Activated CD8-positive, alpha-beta memory T cell treated with anti-CD3 and anti-CD28 coated beads, Interleukin-2, amount 10 ng/mL, durations not matched to agents 7 days and 5 days (primary cell): ENCODE measurements at regions not wholly inside any gene's neighbourhood (a gene's known extent, or its start where the extent isn't known, plus 50 kb on each side); places are given as distances from the start of the nearest gene placed in this dataset.

Experiments
- ATAC-seq: fragments of 150-1000 bp; cut with Tn5 transposase; one replicate; pipeline ENCODE4 v1.10.0; 2021; ENCODE audit warnings: moderate library complexity
- CTCF ChIA-PET: fragments of 350-600 bp; sonication (Branson Sonifier 250); formaldehyde crosslinking; loops from one replicate; lab custom pipeline; 2021; ENCODE audit warnings: antibody characterized with exemption; lab: Charles Lee
- DNase-seq: peaks from one replicate; pipeline ENCODE4 v3.0.0-alpha.2; 2020
- H3K27ac Mint-ChIP-seq: one replicate; pipeline ENCODE4 v1.8.0; 2021; ENCODE audit warnings: mild to moderate bottlenecking, mixed read lengths
- H3K27me3 Mint-ChIP-seq: one replicate; pipeline ENCODE4 v1.8.0; 2021; ENCODE audit warnings: mixed read lengths
- H3K36me3 Mint-ChIP-seq: one replicate; pipeline ENCODE4 v1.8.0; 2021; ENCODE audit warnings: mild to moderate bottlenecking, mixed read lengths
- H3K4me1 Mint-ChIP-seq: one replicate; pipeline ENCODE4 v1.8.0; 2021; ENCODE audit warnings: mixed read lengths
- H3K4me3 Mint-ChIP-seq: one replicate; pipeline ENCODE4 v1.8.0; 2021; ENCODE audit warnings: mild to moderate bottlenecking, moderate library complexity, mixed read lengths
- H3K9me3 Mint-ChIP-seq: one replicate; pipeline ENCODE4 v1.8.0; 2022; ENCODE audit warnings: low read depth, mixed read lengths

DNA sequence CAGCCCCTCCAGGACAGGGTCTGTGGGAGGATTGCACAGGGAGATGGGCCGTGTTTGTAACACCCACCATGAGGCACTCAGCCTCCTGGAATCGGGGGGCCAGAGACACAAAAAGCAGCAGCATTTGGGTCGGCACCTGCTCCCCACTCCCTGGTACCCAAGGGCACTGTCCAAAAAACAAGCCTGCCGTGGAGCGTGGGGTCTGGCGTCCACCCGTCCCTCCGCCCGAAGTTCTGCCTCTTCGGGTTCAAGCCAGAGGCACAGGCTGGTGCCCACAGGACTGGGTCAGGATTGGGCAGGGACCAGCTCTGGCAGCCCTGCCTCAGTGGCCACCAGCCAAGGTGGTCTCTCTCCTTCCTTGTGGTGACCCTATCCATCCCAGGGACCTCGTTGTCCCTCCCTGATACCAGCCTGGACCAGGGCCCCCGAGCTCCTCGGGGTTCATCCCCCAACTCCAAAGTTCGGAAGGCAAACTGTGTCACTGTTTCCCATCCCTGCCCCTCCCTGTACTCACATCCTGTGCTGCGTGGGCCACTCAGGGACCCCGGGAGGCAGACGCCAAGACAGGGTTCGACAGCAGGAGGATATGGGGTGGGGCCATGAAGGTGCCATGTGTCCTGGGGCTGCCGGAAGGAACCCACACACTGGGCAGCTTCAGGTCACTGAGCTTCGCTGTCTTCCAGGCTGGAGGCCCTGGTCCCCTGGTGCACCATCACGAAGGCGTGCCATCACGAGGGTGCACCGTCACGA, 126.0 kb upstream of the HDAC4 start:
- H3K27ac Mint-ChIP-seq: no peak overlapping the region
- CTCF ChIA-PET: no interaction called here
- no peaks in the 10 kb centered on the region for H3K4me1 Mint-ChIP-seq
- H3K27me3 Mint-ChIP-seq: no peaks in the 10 kb centered on the region
- ATAC-seq: no peak
- H3K4me3 Mint-ChIP-seq: no peak overlapping the region
- H3K9me3 Mint-ChIP-seq: no peaks in the 10 kb centered on the region
- no peak for DNase-seq
- H3K36me3 Mint-ChIP-seq: no peaks in the 10 kb centered on the region

DNA sequence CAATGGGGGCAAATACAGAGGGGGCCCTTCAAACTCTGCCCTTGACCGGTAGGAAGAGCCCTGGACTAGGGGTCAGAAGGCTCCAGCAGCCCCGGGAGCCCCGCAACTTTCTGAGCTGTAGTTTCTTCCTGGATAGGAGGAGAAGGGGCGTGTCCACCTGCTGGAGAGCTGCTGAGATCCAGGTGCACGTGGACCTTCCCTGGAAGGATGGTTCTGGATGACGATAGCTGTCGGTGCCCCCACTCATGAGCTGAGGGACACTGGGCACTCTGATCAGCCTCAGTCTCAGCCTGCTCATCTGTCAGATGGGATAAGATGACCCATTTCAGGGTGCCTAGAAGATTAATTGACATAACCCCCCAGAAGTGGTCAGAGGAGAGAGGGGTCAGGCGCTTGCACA, 125.2 kb upstream of the HDAC4 start:
- Mint-ChIP-seq H3K9me3 (no peaks in the 10 kb centered on the region), H3K27me3 (no peaks in the 10 kb centered on the region), H3K4me1 (no peaks in the 10 kb centered on the region), H3K4me3 (no peak overlapping the region), H3K27ac (no peak overlapping the region), H3K36me3 (no peaks in the 10 kb centered on the region)
- CTCF ChIA-PET: no interaction called here
- DNase-seq (no peak), ATAC-seq (no peak)

- Mint-ChIP-seq H3K4me3 (no peak overlapping the region), H3K27me3 (no peaks in the 10 kb centered on the region)
- ATAC-seq: no peak
Observed at GRCh38 chr2:239523954-239524330, 123.1 kb upstream of the HDAC4 start.

DNA sequence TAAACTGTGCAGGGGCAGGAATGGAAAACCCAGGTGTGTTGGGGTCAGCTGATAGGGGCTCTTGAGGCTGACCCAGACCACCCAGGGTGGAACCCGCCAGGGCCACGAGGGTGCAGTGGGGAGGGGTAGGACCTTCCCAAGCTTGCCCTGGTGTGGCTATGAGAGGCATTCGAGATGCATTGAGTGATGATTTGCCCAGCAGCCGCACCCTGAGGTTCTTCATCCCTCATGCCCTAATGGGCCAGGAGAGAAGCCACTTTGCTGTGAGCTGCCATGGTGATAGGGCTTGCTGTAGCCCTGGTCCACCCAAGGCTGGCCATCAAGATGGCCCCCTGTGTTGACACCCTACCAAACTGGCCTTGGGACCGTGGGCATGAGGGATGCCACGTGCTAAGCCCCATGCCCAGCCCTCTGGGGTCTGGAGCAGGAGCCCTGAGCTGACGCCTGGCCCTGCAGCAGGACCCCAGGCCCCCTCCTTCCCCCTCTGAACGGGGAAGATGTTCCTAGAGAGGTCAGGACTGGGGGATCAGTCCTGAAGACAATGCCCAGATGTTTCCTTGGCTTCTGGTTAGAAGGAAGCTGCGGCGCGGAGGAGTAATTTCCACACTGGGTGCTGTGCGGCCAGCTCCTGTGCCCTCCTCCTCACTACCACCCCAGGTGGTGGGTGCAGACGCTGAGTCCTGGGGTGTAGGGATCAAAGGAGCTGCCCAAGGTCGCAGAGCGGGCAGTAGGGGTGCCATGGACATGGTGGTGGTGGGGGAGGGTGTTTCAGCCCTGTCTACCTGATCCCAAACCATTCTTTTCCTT, 122.5 kb upstream of the HDAC4 start:
- Mint-ChIP-seq H3K4me1 (no peaks in the 10 kb centered on the region), H3K36me3 (no peaks in the 10 kb centered on the region), H3K27me3 (no peaks in the 10 kb centered on the region), H3K9me3 (no peaks in the 10 kb centered on the region), H3K4me3 (no peak overlapping the region), H3K27ac (no peak overlapping the region)
- DNase-seq (no peak), ATAC-seq (no peak)
- CTCF ChIA-PET: no interaction called here

More at GRCh38 chr2:239523954-239524330, 123.1 kb upstream of the HDAC4 start:
- CTCF ChIA-PET: no interaction called here
- no peaks in the 10 kb centered on the region for H3K4me1 Mint-ChIP-seq
- no peak overlapping the region for H3K27ac Mint-ChIP-seq
- no peaks in the 10 kb centered on the region for H3K36me3 Mint-ChIP-seq
- H3K9me3 Mint-ChIP-seq: no peaks in the 10 kb centered on the region
- no peak for DNase-seq

DNA sequence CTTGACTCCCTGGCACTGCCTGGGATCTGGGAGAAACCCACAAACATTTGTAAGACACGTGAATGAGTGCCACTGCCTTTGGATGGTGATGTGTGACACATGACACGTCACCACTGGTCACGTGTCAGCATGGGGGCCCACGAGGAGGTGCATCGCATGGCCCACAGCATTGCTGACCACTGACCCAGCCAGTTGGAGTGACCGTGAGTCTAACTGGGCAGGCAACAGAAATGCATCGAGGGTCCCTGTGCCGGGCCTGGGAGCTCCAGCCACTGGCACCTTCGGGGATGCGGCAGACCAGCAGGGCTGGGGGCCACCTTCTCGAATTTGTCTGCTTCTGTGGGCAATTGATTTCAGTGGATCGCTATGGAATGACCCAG, 121.9 kb upstream of the HDAC4 start:
- CTCF ChIA-PET: no interaction called here

DNA sequence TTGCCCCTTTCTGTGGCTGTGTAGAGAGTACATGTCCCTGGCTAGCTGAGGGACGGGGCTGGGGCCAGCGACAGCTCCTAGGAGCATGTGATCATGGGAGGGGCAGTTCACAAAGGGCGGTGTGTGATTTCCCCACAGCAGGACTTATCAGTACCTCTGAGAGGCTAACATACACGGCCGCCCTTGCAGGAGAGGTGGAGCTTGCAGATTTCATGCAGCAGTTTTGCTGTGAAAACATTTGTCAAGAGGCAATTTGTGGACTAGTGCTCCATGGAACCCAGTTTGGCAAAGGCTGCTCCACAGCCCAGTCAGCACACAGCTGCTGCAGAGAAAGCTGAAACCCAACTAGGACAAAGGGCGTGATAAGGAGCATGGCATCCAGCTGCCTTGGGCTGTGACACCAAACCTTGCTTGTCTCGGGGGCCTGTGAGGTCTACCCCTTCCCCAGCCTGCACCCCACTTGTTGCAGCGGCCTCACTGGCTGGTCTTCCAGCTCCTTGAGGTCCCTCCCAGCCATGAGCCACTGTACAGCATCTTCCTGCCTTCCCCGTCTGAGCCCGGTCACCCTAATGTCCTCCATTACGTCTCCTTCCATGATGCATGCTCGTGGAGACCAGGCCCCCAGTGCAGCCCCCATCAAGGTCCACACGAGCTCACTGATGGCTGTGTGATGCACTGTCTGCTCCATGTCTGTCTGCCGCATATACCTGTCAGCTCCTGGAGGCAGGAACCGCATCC, 121.4 kb upstream of the HDAC4 start:
- Mint-ChIP-seq H3K4me3 (no peak overlapping the region), H3K27ac (no peak overlapping the region), H3K36me3 (no peaks in the 10 kb centered on the region), H3K4me1 (no peaks in the 10 kb centered on the region), H3K9me3 (no peaks in the 10 kb centered on the region), H3K27me3 (no peaks in the 10 kb centered on the region)
- ATAC-seq: no peak
- CTCF ChIA-PET: no interaction called here
- no peak for DNase-seq

More for the DNA sequence above, 121.9 kb upstream of the HDAC4 start:
- ATAC-seq (no peak), DNase-seq (no peak)
- Mint-ChIP-seq H3K27ac (no peak overlapping the region), H3K4me1 (no peaks in the 10 kb centered on the region), H3K27me3 (no peaks in the 10 kb centered on the region), H3K36me3 (no peaks in the 10 kb centered on the region), H3K4me3 (no peak overlapping the region), H3K9me3 (no peaks in the 10 kb centered on the region)

DNA sequence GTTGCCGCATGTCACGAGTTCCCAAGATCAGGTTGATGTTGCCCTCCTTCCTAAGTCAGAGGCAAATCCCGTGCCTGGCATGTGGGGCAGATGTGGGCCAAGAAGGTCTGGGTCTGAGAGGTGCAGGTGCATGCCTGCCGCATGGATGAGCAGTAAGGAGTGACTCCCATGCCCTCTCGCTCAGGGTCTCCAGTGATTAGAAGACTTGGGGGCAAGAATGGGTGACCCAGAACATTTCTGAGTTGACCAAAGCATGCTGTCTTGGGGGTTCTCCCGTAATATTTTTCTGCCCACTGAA, 120.6 kb upstream of the HDAC4 start:
- H3K27me3 Mint-ChIP-seq: no peaks in the 10 kb centered on the region
- CTCF ChIA-PET: no interaction called here
- no peaks in the 10 kb centered on the region for H3K9me3 Mint-ChIP-seq
- no peak for DNase-seq
- H3K4me1 Mint-ChIP-seq: no peaks in the 10 kb centered on the region
- no peaks in the 10 kb centered on the region for H3K36me3 Mint-ChIP-seq
- H3K27ac Mint-ChIP-seq: no peak overlapping the region
- no peak overlapping the region for H3K4me3 Mint-ChIP-seq
- ATAC-seq: no peak

GRCh38 chr2:239520811-239521517, 120.1 kb upstream of the HDAC4 start:
- H3K9me3 Mint-ChIP-seq: no peaks in the 10 kb centered on the region

GRCh38 chr2:239519921-239520585, 119.2 kb upstream of the HDAC4 start:
- CTCF ChIA-PET: no interaction called here
- no peaks in the 10 kb centered on the region for H3K9me3 Mint-ChIP-seq
- H3K27ac Mint-ChIP-seq: no peak overlapping the region
- no peaks in the 10 kb centered on the region for H3K4me1 Mint-ChIP-seq
- H3K36me3 Mint-ChIP-seq: no peaks in the 10 kb centered on the region
- no peak for ATAC-seq
- H3K27me3 Mint-ChIP-seq: no peaks in the 10 kb centered on the region
- H3K4me3 Mint-ChIP-seq: no peak overlapping the region
- DNase-seq: no peak

More at GRCh38 chr2:239520811-239521517, 120.1 kb upstream of the HDAC4 start:
- DNase-seq (no peak), ATAC-seq (no peak)
- CTCF ChIA-PET: no interaction called here
- H3K27ac Mint-ChIP-seq: no peak overlapping the region
- no peak overlapping the region for H3K4me3 Mint-ChIP-seq
- no peaks in the 10 kb centered on the region for H3K27me3 Mint-ChIP-seq
- no peaks in the 10 kb centered on the region for H3K4me1 Mint-ChIP-seq
- no peaks in the 10 kb centered on the region for H3K36me3 Mint-ChIP-seq

GRCh38 chr2:239519089-239519920, 118.5 kb upstream of the HDAC4 start:
- Mint-ChIP-seq H3K36me3 (no peaks in the 10 kb centered on the region), H3K27ac (no peak overlapping the region), H3K4me3 (no peak overlapping the region), H3K4me1 (no peaks in the 10 kb centered on the region), H3K27me3 (no peaks in the 10 kb centered on the region), H3K9me3 (no peaks in the 10 kb centered on the region)
- CTCF ChIA-PET: no interaction called here
- DNase-seq (no peak), ATAC-seq (no peak)

GRCh38 chr2:239518286-239519088, 117.7 kb upstream of the HDAC4 start:
- CTCF ChIA-PET: no interaction called here

DNA sequence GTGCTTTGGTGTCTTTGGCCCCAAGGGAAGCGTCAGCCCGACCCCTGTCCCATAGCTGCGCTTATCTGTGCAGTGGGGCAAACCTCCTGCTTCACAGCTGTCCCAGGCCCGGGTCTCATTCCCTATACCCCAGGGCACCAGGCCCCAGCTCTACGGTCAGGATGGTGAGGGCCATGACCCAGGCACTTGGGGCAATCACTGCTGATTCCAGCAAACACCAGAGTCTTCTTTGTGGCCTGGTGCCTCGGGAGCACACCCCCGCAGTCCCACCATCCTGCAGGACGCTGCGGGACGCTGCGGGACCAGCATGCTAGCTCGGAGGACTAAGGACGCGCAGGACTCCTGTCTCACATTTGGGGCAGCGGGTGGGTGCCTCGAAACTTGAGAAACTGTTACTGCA, 116.9 kb upstream of the HDAC4 start:
- CTCF ChIA-PET: no interaction called here
- Mint-ChIP-seq H3K9me3 (no peaks in the 10 kb centered on the region), H3K4me1 (no peaks in the 10 kb centered on the region), H3K36me3 (no peaks in the 10 kb centered on the region), H3K4me3 (no peak overlapping the region), H3K27ac (no peak overlapping the region), H3K27me3 (no peaks in the 10 kb centered on the region)
- DNase-seq (no peak), ATAC-seq (no peak)

More at GRCh38 chr2:239518286-239519088, 117.7 kb upstream of the HDAC4 start:
- Mint-ChIP-seq H3K27me3 (no peaks in the 10 kb centered on the region), H3K9me3 (no peaks in the 10 kb centered on the region), H3K36me3 (no peaks in the 10 kb centered on the region), H3K4me1 (no peaks in the 10 kb centered on the region), H3K27ac (no peak overlapping the region), H3K4me3 (no peak overlapping the region)
- DNase-seq (no peak), ATAC-seq (no peak)
